ENCODE measurements at regions not wholly inside any gene's neighbourhood (a gene's known extent, or its start where the extent isn't known, plus 50 kb on each side); places are given as distances from the start of the nearest gene placed in this dataset.

GRCh38 chr6:128821116-128821515 lies 61.8 kb upstream of the LAMA2 start:
- no peak for TF ChIP-seq CTCF (IDR thresholded peaks at IDR 0.05)
- TF ChIP-seq POLR2AphosphoS5 (IDR thresholded peaks at IDR 0.05) = no peak
